HG02943 (cell line): ENCODE measurements at regions not wholly inside any gene's neighbourhood (a gene's known extent, or its start where the extent isn't known, plus 50 kb on each side); places are given as distances from the start of the nearest gene placed in this dataset.
"Not testable (repeated sequence)": the region's sequence is repeated elsewhere in the genome, so short reads cannot be mapped to it uniquely, and the experiment has no call there.

Source experiments
- ATAC-seq: cut with Tn5 transposase; IDR thresholded peaks from one replicate; pipeline ENCODE4 v1.9.1; 2021; ENCODE audit warnings: mild to moderate bottlenecking, low read depth, moderate library complexity; ENCODE audit not compliant: unreplicated experiment

DNA sequence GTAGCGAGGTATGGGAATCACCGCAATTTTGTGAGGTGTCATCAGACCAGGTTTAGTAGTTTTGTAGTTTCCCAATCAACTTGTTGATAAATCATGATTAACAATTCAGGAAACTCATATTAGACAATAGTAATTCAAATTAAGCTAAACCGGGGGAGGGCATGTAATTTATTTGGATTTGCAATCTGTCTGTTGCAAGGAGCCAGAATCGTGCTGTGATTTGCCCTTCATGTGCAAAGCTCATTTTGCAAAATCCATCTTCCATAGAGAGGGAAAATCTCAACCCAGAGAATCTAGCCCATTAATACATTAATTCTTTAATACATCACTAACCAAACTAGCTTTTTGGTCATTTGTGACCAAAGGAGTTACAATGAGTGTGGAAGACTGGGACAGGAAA is 164.7 kb upstream of the TRPM3 start:
- no peak for ATAC-seq

DNA sequence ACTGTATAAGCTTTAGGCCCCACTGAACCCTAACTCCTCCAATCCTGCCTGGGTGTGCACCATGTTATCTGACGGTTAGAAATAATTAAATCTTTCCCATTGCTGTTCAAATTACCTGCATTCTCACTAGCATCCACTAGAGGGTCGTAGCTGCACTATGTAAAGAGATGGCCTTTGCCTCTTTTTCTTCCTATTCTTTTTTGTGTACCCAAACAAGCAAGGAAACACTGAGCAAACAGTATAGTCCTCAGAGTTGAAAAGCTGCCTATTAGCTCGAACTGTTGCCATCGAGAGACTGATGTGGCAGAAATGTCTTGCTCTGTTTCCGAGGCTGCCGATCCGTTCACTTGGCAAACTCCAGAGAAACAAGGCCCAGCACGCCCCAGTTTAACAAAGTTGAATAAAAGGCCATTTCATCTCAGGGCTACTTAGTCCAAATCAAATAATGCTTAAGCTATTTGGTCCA is 163.8 kb upstream of the TRPM3 start:
- peak; percentile 73 for ATAC-seq

DNA sequence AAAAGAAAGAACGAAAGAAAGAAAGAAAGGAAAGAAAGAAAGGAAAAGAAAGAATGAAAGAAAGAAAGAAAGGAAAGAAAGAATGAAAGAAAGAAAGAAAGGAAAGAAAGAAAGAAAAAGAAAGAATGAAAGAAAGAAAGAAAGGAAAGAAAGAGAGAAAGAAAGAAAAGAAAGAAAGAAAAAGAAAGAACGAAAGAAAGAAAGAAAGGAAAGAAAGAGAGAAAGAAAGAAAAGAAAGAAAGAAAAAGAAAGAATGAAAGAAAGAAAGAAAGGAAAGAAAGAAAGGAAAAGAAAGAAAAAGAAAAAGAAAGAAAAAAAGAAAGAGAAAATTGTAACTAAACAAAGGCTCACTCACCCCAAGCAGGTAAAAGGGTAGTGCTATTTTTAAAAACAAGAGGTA is 160.7 kb upstream of the TRPM3 start:
- ATAC-seq: not testable (repeated sequence)

DNA sequence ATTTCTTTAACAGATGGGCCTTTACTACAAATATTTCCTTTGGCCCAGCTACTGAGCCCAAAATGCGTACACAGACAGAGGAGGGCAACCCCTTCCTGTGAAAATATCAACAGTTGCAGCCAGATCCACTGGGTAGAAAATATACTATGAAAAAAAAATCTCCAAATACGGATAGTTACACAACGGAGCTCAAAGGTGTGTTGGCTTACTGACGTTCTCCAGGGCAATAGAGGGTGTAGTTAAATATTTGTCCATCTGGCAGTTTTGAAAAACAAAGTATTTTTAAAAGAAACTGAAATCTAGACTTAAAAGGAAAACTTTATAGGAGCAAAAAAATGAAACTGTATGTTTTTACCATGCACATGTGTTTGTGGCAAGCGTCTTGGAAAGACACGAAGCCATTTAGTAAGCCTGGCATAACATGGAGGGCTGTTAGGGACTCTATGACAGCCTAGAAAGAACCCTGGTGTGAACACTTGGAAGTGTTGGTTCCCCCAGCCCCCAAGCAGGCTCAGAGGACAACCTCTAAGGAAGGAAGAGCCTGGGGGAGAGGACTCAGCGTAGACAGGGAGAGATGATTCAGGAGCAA is 157.8 kb upstream of the TRPM3 start:
- no peak for ATAC-seq

DNA sequence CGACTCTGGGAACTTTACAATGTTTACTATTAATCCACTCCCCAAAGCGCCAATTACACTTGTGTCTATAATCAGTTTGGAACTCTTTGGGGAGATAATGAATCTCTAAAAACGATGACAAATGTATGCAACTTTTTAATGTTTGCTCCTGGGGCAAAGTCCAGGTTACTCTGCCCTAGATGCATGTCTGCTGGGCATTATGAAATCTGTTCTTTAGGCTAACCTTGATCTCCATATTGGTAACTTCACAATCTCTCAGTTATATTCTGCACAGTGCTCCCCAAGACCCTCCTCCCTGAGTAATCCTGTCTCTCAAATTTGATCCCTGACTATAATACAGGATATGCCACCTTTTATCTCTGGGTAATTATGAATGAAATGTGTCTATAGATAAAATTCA is 152.2 kb upstream of the TRPM3 start:
- ATAC-seq: no peak

DNA sequence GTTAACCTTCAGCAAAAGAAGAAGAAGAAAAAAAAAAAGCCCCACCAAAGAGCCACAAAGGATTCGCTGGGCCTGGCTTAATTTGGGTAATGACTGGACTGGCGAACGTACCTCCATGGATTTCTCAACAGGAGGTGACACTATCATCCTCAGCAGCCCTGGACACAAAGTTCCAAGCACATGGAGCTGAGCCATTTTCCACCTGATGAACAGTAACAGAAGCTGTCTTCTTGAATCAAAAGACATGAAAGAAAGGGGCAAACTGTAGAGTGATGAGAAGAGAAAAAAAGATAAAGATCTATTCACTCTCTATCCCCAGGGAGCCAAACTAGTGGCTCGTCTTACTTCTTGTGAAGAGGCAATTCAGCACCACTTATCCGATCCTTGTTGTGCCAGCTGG is 150.2 kb upstream of the TRPM3 start:
- no peak for ATAC-seq

DNA sequence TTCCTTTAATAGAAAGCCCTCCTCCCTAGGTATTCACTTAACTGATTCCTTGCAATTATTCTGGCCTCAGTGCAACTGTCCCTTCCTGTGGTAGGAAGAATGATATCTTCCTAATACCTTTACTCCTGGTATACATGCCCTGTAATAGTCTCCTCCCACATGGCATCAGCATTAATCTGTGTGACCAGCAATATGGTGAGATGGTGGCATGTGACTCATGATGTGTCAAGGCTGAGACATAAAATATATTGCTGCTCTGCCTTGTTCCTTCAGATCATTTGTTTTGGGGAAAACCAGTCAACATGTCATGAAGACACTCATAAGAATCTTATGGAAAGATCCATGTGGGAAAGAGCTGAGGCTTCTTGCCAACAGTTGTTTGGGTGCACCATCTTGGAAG is 149.1 kb upstream of the TRPM3 start:
- no peak for ATAC-seq

DNA sequence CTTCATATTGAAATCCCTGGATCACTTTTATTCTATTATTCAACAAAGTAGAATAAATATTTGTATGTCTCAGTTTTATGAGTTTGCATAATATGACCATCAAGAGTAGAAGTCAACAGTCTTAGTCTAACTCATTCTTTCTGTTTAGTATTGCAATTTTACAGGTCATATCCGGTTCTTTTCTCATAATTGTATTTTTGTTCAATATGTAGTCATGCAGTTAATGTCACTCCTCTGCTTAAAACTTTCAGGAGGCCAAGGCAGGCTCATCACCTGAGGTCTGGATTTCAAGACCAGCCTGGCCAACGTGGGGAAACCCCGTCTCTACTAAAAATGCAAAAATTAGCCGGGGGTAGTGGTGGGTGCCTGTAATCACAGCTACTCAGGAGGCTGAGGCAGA is 148.4 kb upstream of the TRPM3 start:
- ATAC-seq: no peak

DNA sequence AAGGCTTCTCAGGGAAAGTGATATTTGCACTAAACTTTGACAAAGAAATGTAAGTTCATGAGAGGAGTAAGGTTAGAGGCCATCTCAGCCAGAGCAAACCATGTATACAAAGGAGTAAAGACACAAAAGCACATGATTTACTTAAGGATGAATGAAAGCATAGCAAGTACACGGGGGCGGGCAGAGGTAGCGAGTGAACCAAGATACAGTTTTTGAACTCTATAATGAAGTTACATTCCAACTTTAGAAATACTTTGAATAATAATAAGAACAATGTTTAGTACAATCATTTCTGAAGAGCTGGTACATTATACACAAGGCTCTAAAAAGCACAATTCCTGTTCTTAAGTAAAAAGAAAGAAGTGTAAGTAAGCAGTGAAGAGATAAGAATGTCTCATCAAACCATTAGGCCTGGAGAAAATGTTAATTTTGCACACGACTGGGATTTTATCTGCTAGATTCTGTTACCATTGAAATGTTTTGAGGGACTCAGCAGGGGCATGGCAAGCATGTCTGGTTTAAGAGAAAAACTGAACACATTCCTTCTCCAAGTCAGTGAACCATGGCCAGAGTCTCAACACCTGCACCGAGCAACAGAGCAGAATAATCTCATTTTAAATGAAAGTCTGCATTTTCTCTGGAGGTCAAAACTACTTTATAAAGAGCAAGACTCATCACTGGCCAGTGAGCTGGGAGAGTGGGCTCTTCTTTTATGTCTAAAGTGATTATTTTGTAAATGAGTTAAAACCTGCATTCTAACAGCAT is 147.6 kb upstream of the TRPM3 start:
- no peak for ATAC-seq

DNA sequence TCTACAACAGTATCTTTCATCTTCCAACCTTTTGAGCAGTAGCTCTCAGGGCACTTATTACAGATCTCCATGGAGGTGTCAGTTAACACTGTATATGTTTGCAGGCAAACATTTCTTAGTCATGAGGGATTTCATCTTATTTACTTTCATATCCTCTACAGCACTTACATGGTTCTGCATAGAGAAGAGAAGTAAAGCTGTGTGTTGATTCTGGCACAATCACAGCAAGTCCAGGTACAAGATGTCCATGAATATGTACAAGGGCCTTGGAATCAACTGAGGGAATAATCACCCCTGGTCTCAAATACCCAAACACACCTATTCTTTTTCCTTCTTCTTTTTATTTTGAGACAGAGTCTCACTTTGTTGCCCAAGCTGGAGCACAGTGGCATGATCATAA is 142.0 kb upstream of the TRPM3 start:
- ATAC-seq: no peak

DNA sequence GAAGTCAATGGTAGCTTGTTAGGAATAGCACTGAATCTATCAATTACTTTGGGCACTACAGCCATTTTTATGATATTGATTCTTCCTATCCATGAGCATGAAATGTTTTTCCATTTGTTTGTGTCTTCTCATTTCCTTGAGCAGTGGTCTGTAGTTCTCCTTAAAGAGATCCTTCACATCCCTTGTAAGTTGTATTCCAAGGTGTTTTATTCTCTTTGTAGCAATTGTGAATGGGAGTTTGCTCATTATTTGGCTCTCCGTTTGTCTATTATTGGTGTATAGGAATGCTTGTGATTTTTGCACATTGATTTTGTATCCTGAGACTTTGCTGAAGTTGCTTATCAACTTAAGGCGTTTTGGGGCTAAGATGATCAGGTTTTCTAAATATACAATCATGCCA is 139.0 kb upstream of the TRPM3 start:
- ATAC-seq: not testable (repeated sequence)

DNA sequence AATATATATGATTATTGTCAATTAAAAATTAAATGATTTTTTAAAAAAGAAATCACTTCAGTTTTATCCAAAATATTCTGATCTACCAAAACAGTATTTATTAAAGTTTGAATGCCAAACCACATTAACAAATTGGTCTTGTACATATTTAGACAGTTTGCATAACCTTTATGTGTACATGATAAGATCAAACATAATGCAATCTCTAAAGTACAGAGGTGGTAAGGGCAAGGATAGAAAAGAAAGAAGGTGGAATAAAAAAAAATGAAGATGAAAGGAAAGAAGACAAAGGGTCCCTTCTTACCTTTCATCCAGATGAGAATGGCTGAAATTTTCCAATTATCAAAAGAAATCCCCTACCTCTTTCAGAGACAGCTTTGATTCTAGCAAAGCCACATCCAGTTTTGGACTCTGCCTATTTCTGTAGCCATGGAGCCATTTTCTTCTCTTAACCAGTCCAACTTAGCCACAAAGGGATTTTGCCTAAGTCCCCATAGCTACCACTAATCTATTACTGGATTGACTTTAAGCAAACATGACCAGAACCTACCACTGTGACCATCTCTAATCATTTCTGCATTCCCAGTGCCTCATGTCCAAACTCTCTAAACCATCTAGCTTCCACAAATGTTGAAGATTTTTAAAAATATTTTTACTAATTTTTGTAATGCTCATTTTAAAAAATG is 133.3 kb upstream of the TRPM3 start:
- ATAC-seq: no peak

DNA sequence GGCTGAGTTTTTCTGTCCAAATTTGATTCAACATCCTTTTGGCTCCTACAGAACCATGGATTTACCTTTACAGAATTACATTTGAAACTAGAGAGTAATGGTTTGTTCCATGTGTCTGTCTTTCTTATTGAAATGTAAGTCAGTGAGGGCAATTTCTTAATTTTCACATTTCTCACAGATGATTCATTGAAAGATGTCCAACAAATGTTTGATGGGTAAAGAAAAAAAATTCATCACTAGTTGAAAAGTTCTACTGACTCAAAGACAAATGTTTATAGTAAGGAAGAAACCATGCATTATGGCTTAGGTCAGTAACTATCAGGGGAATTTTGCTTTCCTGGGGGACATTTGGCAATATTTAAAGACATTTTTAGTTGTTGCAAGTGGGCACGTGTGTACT is 131.6 kb upstream of the TRPM3 start:
- no peak for ATAC-seq

DNA sequence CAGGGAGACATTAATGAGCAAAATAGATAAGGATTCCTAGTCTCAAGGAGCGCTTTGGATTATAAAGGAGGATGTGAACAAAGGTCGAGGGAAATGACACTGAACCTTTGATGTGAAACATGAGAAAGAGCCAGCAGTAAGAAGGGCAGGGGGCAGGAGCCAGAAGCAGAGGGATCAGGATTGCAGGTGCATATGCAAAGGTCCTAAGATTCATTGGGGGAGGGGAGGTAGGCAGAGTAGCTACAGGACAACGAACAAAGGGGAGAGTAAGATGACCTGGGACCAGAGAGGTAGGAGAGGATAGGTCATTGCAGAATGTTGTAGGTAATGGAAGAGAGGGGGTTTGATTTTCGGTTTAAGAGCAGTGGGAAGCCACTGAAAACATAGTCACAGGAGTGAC is 129.2 kb upstream of the TRPM3 start:
- ATAC-seq: no peak

DNA sequence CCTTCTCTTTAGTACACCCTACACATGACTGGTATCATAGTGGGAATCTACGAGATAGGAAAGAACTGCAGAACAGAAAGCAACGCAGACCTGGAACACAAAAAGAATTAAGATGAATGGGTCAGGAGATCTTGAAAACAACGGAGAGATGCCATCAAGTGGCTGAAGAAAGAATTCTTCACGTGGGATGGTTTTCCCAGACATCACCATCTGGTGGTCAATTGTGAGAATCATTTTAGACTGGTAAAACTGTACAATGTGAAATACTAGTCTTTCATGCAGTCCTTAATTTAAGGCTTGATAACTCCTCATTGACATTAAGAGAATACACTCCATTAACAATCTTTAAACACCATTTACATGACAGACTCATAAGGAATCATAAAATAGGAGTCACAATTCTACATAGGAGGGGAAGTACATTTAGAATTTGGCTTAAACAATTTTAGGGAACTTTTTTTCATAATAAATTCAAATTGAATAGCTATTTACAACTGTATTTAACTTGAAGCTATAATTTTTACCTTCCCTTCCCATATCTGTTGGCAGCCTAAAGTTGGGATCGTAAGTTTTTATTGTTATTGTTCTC is 128.4 kb upstream of the TRPM3 start:
- peak; percentile 87 for ATAC-seq

DNA sequence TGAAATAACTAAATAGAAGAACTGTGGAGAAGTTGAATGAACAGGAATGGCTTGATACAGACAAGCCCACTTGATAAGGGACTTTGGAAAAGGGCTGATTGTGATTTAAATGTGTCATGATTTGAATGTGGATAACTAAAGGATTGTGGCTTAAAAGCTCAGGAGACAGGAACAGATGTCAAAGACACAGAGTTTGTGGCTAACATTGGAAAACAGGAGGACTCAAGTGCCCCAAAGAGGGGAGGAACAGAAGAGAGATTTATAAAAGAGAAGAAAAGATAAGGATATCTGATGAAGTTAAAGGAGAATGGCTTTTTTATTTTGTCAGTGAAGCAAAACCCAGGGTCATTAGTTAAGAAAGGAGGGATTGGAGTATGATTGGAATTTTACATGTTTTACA is 124.2 kb upstream of the TRPM3 start:
- no peak for ATAC-seq

DNA sequence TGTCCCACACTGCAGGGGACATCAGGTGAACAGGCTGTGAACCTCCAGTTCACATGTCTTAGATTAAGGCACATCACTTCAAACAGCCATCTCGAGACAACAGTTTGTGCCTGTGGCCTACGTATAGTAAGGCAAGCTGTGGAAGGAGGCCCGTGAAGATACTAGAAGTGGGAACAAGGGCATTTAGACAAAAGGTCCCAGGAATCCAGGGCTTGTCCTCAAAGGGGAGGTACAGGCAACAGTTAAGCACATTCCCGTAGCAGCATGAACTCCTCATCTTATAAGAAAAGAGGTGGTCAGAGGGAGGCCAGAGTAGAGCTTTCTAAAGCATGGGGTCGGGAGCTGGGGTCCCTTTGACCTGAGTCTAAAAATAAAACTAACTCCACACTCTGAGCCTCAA is 122.5 kb upstream of the TRPM3 start:
- no peak for ATAC-seq

DNA sequence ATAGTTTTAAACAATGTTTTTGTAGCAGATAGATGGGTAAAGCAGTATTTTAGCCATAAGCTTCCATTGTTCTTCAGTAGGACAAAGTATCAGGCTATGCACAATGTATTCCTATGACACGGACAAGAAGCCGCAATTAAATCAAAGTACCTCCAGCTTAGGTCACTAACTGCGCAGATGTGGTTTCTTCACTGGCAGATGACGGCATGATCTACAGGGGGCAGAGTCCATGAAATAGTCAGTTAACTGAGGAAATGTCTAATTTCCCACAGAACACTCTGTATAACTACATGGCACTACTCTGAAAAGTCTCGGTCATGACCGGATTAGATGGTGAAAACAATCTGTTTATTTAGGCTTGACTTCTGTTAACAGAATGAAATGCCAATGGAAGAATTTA is 120.7 kb upstream of the TRPM3 start:
- no peak for ATAC-seq

DNA sequence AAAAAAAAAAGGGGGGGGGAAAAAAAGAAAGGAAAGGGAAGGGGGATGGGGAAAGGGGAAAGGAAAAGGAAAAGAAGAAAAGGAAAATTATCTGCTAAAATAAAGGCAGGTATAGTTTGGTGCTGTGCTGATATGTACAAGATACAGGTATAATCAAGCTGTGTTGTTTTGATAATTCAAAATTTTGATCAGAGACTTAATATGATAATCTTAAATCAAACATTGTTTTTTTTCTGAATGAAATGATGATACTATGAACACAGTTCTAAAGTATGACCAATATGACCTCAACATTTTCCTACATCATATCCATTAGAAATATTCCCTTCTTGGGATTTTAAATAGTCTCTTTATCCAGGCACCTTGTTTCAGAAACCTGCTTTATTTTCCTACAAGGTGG is 115.6 kb upstream of the TRPM3 start:
- no peak for ATAC-seq

DNA sequence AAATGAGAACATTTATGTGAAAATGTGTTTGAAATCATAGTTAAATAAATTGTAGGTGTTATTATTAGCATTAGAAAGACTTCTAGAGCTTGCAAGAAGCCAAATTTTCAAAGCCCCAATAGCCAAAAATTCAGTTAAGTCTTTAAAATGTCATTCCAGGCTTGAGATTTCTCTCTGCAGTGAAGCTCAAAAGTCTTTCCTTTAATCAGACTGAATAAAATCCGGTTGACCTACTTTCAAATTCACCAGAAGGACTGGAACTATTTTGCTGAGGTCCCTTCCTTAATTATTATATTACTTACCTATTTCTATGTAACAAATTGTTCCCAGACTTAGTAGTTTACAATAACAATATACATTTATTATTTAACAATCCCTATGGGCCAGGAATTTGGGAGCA is 112.2 kb upstream of the TRPM3 start:
- ATAC-seq: no peak

DNA sequence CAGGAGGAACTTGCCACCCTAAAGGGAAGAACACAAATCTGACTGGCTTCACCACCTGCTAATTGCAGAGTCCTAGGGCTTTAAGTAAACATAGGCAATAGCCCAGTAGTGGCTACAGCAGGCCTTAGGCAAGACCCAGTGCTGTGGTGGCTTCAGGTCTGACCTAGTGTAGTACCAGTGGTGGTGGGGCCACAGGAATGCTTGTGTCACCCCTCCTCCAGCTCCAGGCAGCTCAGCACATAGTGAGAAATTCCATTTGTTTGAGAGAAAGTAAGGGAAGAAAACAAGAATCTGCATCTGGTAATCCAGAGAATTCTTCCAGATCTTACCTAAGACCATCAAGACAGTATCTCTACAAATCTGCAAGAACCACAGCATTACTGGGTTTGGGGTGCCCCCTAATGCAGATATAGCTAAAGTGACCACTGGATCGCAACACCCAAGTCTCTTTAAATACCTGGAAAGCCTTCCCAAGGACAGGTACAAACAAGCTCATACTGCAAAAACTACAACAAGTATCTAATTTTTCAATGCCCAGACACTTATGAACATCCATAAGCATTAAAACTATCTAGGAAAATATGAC is 102.6 kb upstream of the TRPM3 start:
- ATAC-seq: no peak
